Activated T-cell treated with anti-CD3 and anti-CD28 coated beads for 4 hours (primary cell): ENCODE measurements at regions not wholly inside any gene's neighbourhood (a gene's known extent, or its start where the extent isn't known, plus 50 kb on each side); places are given as distances from the start of the nearest gene placed in this dataset.
"Not testable (repeated sequence)": the region's sequence is repeated elsewhere in the genome, so short reads cannot be mapped to it uniquely, and the experiment has no call there.

Experiments
- DNase-seq: peaks from one replicate; pipeline ENCODE4 v3.0.0-alpha.2; 2020

DNA sequence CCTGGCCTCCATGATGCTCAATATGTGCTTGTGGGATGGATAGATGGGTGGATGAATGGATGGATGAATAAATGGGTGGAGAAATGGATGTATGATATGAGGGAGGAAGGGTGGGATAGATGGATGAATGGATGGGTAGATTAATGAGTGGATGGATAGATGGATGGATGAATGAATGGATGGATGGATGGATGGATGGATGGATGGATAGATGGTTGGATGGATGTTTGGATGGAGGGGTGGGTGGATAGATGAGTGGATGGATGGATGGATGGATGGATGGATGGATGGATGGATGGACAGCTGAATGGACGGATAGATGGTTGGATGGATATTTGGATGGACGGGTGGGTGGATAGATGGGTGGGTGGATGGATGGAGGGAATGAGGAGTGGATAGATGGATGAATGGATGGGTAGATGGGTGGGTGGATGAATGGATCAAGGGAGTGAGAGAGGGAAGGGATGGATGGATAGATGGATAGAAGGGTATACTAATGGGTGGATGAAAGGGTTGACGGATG is 139.4 kb downstream of the CEBPB start:
- DNase-seq, result no peak

DNA sequence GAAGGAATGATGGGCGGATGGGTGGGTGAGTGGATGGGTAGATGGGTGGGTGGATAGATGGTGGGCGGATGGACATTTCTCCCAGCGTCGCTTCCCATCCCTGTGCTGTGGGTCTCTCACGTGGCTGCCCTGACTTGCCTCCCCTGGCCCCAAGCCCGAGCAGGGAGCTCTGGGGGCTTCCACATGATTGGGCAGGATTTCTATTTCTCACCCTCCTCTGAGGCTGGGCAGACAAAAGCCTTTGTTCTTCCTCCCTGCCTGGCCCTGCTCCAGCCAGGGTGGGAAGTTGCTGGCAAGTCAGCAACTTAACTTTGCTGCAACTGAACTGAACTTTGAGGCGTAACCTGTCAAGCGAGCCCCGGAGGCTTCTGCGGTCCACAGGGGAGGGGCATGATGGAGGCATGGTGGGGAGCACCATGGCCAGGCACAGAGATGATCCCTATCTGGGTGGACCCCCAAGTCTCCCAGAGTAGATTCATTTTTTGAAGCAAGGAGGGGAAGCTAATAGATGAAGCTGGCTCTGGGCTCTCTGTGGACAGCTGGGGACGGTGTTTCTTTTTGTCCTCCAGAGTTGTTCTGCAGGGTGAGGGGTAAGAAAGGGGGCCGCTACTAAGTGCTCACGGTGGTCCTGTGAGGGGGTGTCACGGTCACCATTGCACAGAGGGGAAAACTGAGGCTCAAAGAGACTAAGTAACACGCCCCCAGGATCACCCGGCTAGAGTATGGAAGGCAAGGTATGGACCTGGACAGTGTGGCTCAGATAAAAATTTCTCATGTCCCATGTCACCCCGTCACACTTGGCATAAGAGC is 140.1 kb downstream of the CEBPB start:
- DNase-seq, result no peak

DNA sequence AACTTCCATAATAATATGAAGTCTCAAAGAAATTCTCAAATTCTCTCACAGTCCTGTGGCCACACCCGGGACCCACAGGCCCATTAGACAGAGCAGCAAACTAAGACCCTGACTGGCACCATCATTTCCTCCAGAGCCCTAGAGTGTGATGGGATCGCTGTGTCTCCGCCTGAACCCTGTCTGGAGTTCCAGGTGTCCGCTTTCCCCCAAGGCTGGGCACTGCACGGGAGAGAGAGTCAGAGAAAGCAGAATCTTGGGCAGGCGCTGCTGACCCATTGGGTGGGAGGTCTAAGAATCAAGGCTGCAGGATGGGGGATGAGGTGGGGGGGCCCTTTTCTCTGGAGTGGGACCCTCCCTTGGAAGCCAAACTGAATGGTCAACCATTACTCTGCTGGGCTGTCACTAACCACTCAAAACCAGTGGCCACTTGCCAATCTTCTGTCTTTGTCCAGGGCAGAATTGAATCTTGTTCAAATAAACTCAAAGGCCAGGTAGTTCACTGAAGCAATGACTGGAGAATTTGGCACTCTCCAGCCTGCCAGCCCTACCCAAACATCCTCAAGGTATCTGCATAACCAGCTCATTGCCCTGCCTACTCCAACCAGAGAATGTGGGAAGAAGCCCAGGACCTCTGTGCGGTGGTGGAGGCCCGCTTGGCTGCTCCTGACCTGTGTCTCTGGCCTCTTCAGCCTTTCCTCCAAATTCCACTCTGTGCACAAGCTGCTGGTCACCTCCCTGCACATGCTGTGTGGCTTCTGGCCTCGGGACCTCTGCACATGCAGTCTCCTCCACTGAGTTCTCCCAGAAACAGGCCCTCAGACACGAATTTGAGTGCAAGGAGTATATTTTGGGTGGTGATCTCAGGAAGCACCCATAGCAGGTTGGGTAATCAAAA is 141.1 kb downstream of the CEBPB start:
- DNase-seq, result no peak

DNA sequence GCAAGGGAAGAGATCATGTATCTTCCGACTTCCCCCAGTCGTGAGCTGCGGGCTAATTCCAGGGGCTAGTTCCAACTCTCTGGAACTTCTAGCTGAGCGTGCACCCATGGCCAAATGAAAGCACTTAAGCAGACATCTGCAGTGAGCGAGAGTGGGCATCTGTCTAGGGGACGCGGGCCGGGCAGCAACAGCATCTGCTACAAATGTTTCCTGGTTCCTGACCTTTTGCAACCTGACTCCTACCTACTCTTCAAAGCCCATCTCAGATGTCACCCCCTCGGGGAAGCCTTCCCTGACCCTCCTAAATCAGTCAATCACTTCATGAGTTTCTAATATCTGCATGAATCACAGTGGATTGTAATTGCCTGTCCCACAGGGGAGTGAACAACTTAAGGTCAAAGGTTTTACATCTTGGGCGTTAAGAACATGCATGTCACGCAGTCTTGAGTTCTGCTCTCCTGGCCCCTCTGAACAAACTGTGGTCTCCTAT is 141.9 kb downstream of the CEBPB start:
- no peak for DNase-seq

DNA sequence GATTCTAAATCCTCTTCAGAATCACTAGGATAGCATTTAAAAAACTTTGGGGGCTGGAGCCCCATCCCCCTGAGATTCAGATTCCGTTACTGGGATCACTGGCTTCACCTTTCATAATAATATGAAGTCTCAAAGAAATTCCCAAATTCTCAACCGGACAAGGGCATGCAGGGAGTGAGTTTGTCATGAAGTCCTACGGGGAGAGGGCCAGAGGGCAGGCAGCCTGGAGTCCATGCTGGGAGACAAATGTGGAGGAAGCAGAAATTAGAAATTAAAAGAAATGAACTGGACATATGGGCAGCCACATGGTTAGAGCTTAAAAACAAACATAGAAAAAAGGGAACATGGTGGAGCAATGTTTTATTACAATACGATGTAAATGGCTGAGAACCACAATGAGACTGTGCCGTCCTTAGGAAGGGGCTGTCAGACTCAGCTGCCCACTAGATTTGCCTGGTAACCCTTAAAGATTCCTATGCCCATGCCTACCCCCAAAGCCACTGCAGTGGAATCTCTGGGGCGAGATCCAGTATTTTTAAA is 142.6 kb downstream of the CEBPB start:
- no peak for DNase-seq

DNA sequence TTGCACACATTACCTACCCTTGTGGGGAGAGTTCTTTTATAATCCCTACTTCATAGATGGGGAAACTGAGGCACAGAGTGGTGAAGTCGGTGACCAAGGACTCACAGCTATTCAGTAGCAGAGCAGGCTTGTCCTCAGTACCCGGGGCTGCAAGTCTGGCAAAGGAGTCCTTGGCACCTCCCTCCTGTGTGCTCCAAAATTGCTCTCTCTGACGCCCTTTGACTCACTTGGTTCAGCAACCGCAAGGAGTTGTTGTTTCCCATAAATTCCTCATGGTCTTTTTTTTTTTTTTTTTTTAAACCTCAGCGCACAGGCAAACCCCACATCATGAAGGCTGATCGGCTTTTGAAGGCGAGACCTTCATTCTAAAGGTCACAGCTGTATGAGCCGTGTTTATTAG is 143.2 kb downstream of the CEBPB start:
- DNase-seq, result no peak

DNA sequence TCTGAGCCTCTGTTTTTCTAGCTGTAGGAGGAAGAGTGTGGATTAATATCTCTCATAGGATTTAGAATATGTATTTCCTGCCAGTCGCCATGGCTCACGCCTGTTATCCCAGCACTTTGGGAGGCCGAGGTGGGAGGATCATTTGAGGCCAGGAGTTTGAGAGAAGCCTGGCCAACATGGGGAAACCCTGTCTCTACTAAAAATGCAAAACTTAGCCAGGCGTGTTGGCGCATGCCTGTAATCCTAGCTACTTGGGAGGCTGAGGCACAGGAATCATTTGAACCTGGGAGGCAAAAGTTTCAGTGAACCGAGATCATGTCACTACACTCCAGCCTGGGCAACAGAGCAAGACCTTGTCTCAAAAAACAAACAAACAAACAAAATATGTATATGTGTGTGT is 143.9 kb downstream of the CEBPB start:
- DNase-seq, result not testable (repeated sequence)

DNA sequence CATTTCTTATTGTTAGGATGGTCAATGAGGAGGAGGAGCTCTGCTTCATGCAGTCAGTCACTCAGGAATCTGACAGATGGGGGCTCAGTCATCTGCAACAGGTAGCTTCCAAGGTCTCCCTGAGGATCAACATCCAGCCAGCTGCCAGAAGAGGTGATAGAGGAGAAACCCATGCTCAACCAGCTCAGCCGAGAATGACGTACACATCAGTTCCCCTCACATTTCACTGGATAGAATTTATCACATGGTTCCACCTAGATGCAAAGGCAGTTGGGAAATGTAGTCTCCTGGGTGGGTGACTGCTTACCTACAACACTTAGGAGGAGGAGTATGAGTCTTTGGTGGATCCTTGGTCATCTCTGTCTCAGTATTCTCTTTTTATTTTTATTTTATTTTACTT is 144.5 kb downstream of the CEBPB start:
- DNase-seq, result no peak

DNA sequence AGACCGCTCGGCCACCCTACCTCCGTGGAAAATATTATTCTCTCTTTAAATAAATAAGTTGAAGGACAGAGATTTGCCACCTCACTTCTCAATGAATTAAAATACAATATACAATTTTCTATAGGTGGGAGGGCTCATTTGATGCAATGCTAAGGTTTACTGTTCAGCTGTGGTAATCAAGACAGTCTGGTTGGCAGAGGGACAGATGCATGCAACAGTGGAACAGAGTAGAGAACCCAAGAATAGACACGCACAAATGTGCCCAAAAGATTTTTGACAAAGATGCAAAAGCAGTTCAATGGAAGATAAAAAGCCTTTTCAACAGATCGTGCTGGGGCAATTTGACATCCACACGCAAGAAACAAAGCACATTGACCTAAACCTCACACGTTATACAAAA is 145.2 kb downstream of the CEBPB start:
- no peak for DNase-seq

DNA sequence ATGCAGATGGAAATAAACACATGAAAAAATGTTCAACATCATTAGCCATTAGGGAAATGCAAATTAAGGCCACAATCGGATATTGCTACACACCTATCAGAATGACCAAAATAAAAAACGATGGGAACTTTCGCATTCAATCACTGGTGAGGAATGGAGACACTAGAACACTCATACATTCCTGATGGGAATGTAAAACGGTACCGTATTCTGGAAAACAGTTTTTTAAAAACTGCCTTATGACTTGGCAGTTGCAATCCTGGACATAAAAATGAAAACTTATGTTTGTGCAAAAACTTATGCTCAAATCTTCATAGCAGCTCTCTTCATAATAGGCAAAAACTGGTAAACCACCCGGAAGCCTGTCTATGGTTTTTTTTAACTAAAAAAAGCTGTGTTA is 146.0 kb downstream of the CEBPB start:
- DNase-seq, result no peak

DNA sequence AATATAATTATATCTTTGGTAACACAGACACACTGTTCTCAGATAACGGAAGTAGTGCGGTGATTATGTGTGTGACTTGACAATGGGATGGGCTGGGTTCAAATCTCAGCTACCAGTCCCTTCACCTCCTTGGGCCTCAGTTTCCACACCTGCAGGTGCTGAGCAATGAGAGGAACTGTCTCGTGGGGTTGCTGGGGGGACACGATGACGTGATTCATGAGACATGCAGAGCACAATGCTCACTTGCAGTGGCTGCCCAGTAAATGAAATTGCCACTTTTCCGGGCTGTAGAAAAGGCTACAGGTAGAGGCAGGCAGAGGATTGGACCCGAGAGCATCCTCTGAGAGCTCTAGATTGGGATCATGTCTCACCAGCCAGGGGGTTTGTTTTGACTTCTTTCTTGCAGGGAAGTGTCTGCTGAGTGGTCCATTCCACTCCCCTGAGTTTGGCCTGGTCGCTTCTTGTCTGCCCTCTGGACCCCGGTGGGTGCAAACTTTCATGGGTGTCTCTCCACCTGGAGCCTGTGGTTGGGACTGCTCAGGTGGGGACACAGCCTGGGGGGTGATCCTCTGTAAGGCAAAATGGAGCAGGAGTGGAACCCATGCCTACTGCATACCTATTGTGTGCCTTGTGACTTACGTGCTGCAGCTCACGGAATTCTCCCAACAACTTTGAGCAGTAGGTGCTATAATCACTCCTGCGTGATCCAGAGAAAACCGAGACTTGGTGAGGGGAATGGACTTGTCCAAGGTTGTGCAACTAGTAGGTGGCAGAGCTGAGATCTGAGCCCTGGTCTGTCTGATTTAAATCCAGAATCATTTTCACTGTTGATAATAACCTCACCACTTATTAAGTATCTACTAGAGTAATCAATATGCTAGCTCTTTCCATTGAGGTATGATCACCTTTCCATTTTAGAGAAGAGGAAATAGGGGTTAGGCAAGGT is 147.2 kb downstream of the CEBPB start:
- DNase-seq, result no peak

DNA sequence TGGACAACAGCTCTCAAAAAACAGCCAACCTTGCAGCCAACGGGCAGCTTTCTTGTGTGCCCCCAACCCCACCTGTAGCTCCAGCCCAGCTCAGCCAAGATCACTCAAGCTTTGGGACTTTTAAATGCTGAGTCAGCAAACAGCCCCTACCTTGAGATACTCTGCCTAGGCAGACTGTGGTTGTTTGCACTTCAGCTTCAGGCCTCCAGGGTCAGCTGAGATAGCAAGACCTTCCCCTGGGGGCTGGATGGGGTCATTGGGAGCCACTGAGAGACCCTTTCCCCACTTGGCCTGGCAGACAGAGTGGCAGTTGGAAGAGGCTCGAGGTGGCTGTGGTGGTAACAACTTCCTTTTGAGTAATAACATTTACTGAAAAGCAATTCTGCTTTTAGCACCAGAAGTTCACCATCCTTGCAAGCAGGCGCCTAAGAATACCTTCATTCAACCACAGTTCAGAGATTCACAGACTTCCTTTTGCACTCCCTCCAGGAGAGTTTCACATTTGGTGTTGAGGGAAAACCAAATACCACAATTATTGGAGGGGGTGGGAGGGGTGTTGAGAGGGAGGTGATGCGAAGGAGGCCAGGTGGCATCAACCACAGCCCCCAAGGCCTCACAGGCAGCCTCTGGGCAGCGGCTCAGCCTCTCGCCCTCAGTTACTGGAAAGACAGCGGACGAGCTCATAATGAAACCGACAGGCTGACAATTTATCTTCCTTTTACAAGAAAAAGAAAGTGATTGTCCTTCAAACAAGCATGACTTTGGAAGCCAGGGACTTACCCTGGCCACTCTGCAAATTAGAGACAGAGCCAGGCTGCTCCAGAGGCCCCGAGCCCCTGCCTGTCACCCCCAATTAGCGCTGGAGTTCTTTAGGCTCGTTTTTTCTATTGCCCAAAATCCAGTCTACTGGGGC is 148.1 kb downstream of the CEBPB start:
- DNase-seq, result no peak

DNA sequence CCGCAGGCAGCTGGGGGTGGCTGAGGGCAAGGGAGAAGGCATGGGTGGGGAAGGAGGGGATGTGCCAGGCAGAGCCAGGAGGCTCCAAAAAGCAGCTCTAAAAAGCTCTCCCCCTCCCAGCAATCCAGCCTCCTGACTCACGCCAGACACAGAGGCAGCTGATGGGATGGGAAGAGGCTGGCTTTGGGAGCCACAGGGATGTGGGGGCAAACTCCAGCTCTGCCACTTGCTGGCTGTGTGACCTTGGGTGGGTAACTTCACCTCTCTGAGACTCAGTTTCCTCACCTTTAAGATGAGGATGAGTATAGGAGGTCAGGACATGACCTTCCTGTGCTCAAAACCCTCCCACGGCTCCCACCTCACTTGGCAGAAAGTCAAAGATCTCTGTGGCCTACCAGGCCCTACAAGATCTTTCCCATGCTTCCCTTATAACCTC is 148.9 kb downstream of the CEBPB start:
- DNase-seq, result no peak

DNA sequence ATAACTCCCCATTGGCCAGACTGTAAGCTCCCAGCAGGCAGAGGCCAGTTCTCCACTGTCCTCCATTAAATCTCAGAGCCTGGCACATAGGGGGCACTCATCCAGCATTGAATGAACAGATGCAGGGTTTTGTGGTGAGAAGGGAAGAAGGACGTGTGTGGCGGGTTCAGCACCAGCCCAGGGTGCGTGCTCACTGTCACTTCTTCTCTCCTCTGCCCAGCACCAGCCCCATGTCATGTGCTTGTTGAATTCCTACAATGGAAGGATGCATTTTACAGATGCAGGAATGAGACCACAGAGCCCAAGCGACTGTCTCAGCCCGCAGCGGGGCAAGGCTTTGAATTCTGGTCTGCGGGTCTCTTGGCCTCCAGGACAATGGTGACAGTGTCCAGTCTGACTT is 149.9 kb downstream of the CEBPB start:
- no peak for DNase-seq

DNA sequence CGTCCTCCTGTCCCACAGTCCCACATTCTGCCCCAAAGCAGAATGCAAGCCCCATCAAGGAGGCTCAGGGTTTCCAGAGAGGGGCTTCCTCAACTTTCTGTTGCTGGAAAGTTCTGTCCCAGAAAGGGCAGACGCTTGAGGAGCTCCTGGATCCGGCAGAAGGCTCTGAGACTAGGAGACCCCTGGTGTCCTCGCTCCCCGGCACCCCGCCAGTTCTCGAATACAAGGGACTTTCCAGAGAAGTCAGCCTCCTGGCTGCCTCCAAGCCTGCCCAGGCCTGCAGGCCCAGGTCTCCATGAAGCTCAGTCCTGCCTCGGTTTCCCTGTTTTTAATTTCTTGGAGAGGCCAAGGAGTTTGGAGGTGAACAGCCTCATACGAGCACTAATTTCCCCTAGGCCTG is 150.4 kb downstream of the CEBPB start:
- no peak for DNase-seq

DNA sequence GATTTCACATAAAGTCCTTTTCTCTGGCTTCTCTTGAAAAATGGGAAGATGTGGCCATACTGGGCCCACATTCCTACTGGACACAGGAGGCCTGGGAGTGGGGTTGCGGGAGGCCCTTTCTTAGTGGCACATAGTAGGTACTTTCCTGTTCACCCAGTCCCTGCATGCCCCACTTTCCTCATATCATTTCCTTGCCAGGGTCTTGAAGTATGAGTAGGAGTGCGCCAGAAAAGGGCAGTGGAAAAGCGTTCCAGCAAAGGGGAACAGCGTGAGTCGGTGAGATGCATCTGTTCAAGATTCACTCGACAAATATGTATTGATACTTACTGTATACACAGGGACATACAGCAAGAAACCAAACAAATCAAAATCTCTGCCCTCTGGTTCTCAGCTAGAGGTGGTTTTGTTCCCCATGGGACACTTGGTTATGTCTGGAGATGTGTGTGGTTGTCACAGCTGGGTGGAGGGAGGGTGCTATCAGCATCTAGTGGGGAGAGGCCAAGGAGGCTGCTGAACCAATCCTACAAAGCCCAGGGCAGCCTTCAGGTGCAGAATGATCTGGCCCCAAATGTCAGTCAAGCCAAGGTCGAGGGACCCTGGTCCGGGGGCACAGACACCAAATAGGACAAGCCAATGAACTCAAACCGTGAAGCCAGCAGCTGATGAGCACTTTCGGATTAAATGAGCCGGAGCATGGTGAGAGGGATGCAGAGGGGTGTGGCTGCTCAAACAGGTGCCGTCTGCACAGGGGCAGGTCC is 151.4 kb downstream of the CEBPB start:
- DNase-seq, result no peak

DNA sequence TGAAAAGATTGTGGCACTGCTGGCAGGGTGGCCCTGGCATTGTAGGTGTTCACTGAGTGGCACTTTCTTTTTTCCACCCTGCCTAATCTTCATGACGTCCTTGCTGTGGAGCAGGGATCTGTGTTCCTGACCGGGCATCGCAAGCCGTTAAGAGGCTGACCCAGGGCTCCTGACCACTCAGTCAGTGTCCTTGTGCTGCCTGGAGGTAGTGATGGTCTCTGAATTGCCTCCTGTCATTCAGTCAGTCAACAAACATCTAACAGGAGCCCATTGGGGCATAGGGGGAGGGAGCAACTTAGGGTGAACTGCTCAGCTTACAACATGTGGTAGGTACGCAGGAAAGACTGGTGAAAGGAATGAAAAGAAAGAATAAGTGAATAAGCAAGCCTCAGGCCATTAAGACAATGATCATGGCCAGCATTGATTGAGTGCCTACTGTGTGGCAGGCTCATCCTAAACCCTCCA is 152.0 kb downstream of the CEBPB start:
- no peak for DNase-seq

DNA sequence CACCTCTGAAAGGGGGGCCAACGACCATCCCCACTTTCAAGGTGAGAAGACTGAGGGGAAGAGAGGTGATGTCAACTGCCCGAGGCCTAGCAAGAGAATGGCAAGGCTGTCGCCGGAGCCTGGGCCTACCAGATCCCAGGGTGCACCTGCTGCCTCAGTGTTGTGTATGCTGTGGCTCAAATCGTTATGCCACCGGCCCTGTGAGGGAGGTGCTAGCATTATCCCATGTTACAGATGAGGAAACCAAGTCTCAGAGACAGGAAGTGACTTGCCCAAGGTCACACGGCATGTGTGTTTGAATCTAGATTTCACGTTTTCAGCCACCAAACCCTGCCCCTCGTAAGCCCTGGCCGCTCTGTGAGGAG is 152.5 kb downstream of the CEBPB start:
- no peak for DNase-seq

DNA sequence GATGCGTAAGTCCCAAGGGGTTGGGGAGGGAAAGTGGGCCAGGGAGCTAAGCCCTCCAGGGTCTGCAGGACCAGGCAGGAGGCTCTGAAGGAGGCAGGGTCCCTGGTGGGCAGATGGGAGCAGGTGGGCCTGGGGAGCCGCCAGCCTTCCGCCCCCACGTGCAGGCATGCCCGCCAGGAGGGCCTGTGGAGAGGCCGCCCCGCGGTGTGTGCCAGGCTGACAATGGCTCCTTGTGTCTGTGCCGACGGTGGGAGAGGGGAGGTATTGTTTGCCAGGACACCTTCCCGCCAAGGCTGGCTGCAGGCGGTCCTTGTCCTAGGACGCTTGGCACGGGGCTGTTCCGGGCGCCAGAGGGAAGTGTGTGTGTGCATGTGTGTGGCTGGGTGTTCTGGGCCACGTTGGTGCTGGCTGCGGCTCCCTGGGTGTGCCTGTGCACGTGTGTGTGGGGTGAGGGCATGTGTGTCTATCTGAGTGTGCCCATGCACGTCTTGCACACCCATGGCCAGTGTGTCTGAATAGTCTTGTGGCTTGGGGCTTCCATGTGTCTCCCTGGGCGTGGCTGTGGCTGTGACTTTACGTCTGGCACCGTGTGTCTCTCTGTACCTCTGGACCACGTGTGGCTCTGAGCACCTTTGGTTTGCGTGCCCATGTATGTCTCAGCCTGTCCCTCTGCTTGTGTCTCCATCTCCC is 153.0 kb downstream of the CEBPB start:
- no peak for DNase-seq
